ENCODE measurements at regions not wholly inside any gene's neighbourhood (a gene's known extent, or its start where the extent isn't known, plus 50 kb on each side); places are given as distances from the start of the nearest gene placed in this dataset.

DNA sequence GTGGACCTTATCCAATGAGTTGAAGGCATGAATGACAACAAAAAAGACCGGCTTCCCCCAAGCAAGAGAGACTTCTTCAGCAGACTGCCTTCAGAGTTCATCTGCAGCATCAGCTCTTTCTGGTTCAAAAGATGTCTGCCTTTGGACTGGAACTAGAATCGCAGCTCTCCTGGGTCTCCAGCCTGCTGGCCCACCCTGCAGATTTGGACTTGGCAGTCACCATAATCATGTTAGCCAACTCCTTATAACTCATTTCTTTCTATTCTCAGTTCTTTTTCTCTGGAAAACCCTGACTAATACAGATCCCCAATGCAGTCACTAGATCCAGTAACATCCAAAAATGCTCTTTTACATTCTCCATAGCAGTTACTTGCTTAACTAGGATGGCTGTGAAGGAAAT lies 89.2 kb upstream of the MARK1 start:
- 96 to 100% methylated on average over 2 of the region's 2 CpGs for WGBS, 2 donors (ENCODE audit: low coverage in 1 of 2)
- in situ Hi-C loops (cut with MboI; ENCODE audit: low pct_ligation_motif_present in 1 of 4, low pct_unique_long_range_greater_than_20kb in 1 of 4, low sequenced_read_pairs in 3 of 4) = no loop called here
- Histone ChIP-seq H3K4me1 (no peaks in the 10 kb centered on the region), H3K4me3 (no peak overlapping the region), H3K27me3 (no peaks in the 10 kb centered on the region), H3K36me3 (no peaks in the 10 kb centered on the region), H3K9me3 (no peaks in the 10 kb centered on the region), H3K27ac (no peak overlapping the region)
- no peak for TF ChIP-seq POLR2AphosphoS5 (IDR thresholded peaks at IDR 0.05)
- TF ChIP-seq, protein P1, sequence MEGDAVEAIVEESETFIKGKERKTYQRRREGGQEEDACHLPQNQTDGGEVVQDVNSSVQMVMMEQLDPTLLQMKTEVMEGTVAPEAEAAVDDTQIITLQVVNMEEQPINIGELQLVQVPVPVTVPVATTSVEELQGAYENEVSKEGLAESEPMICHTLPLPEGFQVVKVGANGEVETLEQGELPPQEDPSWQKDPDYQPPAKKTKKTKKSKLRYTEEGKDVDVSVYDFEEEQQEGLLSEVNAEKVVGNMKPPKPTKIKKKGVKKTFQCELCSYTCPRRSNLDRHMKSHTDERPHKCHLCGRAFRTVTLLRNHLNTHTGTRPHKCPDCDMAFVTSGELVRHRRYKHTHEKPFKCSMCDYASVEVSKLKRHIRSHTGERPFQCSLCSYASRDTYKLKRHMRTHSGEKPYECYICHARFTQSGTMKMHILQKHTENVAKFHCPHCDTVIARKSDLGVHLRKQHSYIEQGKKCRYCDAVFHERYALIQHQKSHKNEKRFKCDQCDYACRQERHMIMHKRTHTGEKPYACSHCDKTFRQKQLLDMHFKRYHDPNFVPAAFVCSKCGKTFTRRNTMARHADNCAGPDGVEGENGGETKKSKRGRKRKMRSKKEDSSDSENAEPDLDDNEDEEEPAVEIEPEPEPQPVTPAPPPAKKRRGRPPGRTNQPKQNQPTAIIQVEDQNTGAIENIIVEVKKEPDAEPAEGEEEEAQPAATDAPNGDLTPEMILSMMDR (IDR thresholded peaks at IDR 0.05) = no peak
- intact Hi-C loops (cut with DNase I; ENCODE audit: low total_unique reads) = no loop called here
- DNase-seq = no peak

DNA sequence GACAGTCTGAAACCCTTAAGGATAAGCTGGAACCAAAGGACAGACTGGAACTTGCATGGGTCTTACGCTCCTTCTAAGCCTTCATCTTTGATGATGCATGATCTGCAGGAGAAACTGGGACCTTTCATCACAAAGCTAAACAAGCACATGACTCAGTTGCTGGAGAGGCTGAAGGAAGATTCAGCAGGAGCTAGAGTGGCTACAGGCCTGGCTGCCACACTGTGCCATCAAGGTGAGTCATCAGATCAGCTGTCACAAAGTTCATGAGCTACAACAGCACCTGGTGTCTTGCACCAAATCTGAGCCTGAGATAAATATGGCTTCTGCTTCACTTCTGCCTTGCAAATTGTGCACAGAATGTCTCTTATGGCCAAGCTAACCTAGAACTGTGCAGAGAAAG lies 95.5 kb upstream of the MARK1 start:
- DNase-seq = no peak
- H3K27ac ChIP-seq = no peak overlapping the region
- intact Hi-C loops (cut with DNase I; ENCODE audit: low total_unique reads) (no loop called here), in situ Hi-C loops (cut with MboI; ENCODE audit: low pct_ligation_motif_present in 1 of 4, low pct_unique_long_range_greater_than_20kb in 1 of 4, low sequenced_read_pairs in 3 of 4) (no loop called here)
- TF ChIP-seq POLR2A (IDR thresholded peaks at IDR 0.05) (no peak), EP300 (IDR thresholded peaks at IDR 0.05; ENCODE audit: low read depth) (no peak)
- no peaks in the 10 kb centered on the region for H3K4me1 ChIP-seq
- 80 to 94% methylated on average over 1 of the region's 1 CpG for WGBS, 2 donors (ENCODE audit: low coverage in 1 of 2)
- H3K4me3 ChIP-seq = no peak overlapping the region
- no peaks in the 10 kb centered on the region for H3K27me3 ChIP-seq
- no peaks in the 10 kb centered on the region for H3K9me3 ChIP-seq
- H3K36me3 ChIP-seq = no peaks in the 10 kb centered on the region

DNA sequence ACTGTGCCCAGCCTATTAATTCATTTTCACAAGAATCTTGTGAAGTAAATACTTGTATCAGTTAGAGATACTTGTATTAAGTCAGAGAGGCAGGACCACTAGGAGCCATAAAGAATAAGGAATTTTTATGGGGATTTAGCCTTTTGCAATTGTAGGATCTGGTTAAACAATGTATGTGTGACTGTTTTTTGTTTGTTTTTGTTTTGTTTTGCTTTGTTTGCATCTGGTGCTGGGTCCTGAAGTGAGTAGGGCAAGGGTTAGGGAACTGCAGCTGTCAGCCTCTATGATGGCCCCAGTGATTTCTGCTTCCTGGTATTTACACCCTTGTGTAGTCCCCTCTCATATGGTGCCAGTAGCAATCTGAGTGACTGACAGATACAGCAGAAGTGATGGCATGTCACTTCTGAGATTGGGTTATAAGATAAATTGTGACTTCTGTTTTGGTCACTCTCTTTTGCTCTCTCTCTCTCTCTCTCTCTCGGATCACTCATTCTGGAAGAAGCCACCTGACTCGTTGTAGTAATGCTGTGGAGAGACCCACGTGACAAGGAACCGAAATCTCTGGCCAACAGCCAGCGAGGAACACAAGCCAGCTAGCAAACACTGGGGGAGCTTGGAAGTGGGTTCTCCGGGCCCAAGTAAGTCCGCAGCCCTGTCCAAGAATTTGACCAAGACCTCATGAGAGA lies 96.2 kb upstream of the MARK1 start:
- intact Hi-C loops (cut with DNase I; ENCODE audit: low total_unique reads) = no loop called here
- in situ Hi-C loops (cut with MboI; ENCODE audit: low pct_ligation_motif_present in 1 of 4, low pct_unique_long_range_greater_than_20kb in 1 of 4, low sequenced_read_pairs in 3 of 4) = no loop called here
- 69 to 80% methylated on average over 1 to 7 of the region's 7 CpGs for WGBS, 2 donors (ENCODE audit: low coverage in 1 of 2)
- TF ChIP-seq POLR2AphosphoS5 (IDR thresholded peaks at IDR 0.05) = no peak
- TF ChIP-seq, protein P1 (IDR thresholded peaks at IDR 0.05) = no peak
- TF ChIP-seq POLR2A (IDR thresholded peaks at IDR 0.05) = no peak
- TF ChIP-seq EP300 (IDR thresholded peaks at IDR 0.05; ENCODE audit: low read depth) = no peak
- Histone ChIP-seq H3K4me3 (no peak overlapping the region), H3K27ac (no peak overlapping the region), H3K27me3 (no peaks in the 10 kb centered on the region), H3K9me3 (no peaks in the 10 kb centered on the region), H3K36me3 (no peaks in the 10 kb centered on the region), H3K4me1 (no peaks in the 10 kb centered on the region)
- no peak for DNase-seq

DNA sequence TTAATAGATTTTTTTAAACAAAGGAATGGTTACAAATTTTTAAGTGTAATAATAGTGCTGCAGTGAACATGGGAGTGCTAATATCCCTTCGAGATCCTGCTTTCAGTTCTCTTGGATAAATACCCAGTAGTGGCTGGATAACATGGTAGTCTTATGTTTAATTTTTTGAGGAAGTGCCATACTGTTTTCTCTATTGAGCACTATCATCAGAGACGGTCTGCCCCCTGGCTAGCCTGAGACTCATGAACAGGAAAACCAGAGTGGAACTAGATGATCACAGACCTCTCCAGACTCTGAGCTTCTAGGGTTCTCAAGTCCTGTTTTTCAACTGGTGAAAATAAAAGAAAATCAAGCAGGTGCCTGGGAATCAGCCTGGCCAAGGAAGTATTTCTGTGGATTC lies 97.3 kb upstream of the MARK1 start:
- no peaks in the 10 kb centered on the region for H3K36me3 ChIP-seq
- no peak for TF ChIP-seq POLR2AphosphoS5 (IDR thresholded peaks at IDR 0.05)
- TF ChIP-seq EP300 (IDR thresholded peaks at IDR 0.05; ENCODE audit: low read depth) = no peak
- TF ChIP-seq, protein P1 (IDR thresholded peaks at IDR 0.05) = no peak
- no peak for TF ChIP-seq POLR2A (IDR thresholded peaks at IDR 0.05)
- no peaks in the 10 kb centered on the region for H3K27me3 ChIP-seq
- in situ Hi-C loops (cut with MboI; ENCODE audit: low pct_ligation_motif_present in 1 of 4, low pct_unique_long_range_greater_than_20kb in 1 of 4, low sequenced_read_pairs in 3 of 4) (no loop called here), intact Hi-C loops (cut with DNase I; ENCODE audit: low total_unique reads) (no loop called here)
- H3K4me1 ChIP-seq = no peaks in the 10 kb centered on the region
- H3K27ac ChIP-seq = no peak overlapping the region
- 0 to 38% methylated on average over 2 of the region's 2 CpGs for WGBS, 2 donors (ENCODE audit: low coverage in 1 of 2)
- DNase-seq = no peak
- no peak overlapping the region for H3K4me3 ChIP-seq
- no peaks in the 10 kb centered on the region for H3K9me3 ChIP-seq

DNA sequence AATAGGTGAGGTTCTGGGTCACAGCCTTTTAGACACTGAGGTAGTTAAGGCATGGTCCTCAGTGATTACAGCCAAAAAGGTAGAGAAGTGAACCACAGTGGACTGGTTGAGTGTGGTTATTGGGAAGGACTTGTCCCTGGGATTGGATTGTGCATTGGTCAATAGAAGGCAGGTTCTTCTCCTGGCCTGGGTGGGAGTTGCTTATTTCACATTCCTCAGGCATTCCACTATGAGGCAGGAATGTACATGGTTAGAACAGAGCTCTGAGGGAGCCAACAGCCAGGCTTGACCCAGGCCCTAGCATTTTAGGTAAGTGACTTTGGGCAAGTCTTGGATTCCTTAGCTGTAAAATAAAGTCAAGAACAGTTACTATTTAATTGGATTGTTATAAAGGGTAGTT lies 97.9 kb upstream of the MARK1 start:
- Histone ChIP-seq H3K9me3 (no peaks in the 10 kb centered on the region), H3K36me3 (no peaks in the 10 kb centered on the region), H3K27me3 (no peaks in the 10 kb centered on the region), H3K4me1 (no peaks in the 10 kb centered on the region), H3K4me3 (no peak overlapping the region), H3K27ac (no peak overlapping the region)
- intact Hi-C loops (cut with DNase I; ENCODE audit: low total_unique reads) = no loop called here
- no peak for DNase-seq
- no peak for TF ChIP-seq POLR2AphosphoS5 (IDR thresholded peaks at IDR 0.05)
- no peak for TF ChIP-seq EP300 (IDR thresholded peaks at IDR 0.05; ENCODE audit: low read depth)
- TF ChIP-seq, protein P1 (IDR thresholded peaks at IDR 0.05) = no peak
- no peak for TF ChIP-seq POLR2A (IDR thresholded peaks at IDR 0.05)
- in situ Hi-C loops (cut with MboI; ENCODE audit: low pct_ligation_motif_present in 1 of 4, low pct_unique_long_range_greater_than_20kb in 1 of 4, low sequenced_read_pairs in 3 of 4) = no loop called here
